ENCODE measurements at regions not wholly inside any gene's neighbourhood (a gene's known extent, or its start where the extent isn't known, plus 50 kb on each side); places are given as distances from the start of the nearest gene placed in this dataset.

DNA sequence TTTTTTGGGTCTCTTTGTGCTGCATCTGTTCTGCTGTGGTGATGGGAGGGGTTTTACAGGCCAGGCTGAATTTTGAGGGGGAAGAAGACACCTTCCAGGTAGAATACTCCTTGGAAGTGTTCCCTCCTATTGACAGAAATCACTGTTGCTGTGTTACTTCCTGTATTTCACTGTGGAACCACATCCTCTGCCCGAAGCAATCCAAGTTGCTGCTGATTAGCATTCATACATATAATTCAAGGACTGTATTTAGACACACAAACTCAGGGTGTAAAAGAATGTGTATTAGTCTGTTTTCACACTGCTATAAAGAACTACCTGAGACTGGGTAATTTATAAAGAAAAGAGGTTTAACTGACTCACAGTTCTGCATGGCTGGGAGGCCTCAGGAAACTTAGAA is 50.6 kb upstream of the TMEM244 start:
- TF ChIP-seq TEAD4 (IDR thresholded peaks at IDR 0.05) (no peak), CEBPB (IDR thresholded peaks at IDR 0.05) (no peak), CREB1 (IDR thresholded peaks at IDR 0.05; ENCODE audit: low read depth) (no peak), NFIC (IDR thresholded peaks at IDR 0.05) (no peak), REST (IDR thresholded peaks at IDR 0.05; ENCODE audit: low read depth) (no peak), TAF1 (IDR thresholded peaks at IDR 0.05; ENCODE audit: low read depth) (no peak), YY1 (IDR thresholded peaks at IDR 0.05; ENCODE audit: low read depth) (no peak), RAD21 (IDR thresholded peaks at IDR 0.05; ENCODE audit: low read depth) (no peak), FOXM1 (IDR thresholded peaks at IDR 0.05; ENCODE audit: borderline replicate concordance, low read depth) (no peak)
- TF ChIP-seq, protein P1, sequence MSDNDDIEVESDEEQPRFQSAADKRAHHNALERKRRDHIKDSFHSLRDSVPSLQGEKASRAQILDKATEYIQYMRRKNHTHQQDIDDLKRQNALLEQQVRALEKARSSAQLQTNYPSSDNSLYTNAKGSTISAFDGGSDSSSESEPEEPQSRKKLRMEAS (IDR thresholded peaks at IDR 0.05), result no peak
- TF ChIP-seq, protein P2, sequence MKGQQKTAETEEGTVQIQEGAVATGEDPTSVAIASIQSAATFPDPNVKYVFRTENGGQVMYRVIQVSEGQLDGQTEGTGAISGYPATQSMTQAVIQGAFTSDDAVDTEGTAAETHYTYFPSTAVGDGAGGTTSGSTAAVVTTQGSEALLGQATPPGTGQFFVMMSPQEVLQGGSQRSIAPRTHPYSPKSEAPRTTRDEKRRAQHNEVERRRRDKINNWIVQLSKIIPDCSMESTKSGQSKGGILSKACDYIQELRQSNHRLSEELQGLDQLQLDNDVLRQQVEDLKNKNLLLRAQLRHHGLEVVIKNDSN (IDR thresholded peaks at IDR 0.05), result no peak
